ENCODE measurements at regions not wholly inside any gene's neighbourhood (a gene's known extent, or its start where the extent isn't known, plus 50 kb on each side); places are given as distances from the start of the nearest gene placed in this dataset.

DNA sequence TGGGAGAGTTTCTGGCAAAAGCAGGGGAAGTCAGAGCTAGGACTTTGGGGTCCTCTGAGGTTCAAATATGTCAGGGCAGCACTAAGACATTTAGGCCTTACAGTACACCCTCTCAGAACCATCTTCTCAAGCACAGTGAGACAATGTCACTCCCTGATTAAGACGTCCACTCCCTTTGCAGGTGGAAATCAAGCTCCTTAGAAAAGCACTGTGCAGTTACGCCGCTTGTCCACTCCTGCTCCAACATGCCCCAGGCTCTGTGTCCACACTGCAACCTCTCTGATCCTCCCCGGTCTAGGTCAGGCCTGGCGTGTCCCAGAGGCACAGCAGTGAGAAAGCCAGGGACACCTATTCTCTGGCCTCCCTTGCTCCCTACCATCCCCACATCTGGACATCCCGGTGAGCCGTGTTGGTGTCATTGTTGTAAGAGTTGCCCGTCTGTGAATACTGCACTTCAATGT lies 528.6 kb upstream of the ID2 start:
- no peak for ATAC-seq
- DNase-seq = no peak
- TF ChIP-seq, protein P1, sequence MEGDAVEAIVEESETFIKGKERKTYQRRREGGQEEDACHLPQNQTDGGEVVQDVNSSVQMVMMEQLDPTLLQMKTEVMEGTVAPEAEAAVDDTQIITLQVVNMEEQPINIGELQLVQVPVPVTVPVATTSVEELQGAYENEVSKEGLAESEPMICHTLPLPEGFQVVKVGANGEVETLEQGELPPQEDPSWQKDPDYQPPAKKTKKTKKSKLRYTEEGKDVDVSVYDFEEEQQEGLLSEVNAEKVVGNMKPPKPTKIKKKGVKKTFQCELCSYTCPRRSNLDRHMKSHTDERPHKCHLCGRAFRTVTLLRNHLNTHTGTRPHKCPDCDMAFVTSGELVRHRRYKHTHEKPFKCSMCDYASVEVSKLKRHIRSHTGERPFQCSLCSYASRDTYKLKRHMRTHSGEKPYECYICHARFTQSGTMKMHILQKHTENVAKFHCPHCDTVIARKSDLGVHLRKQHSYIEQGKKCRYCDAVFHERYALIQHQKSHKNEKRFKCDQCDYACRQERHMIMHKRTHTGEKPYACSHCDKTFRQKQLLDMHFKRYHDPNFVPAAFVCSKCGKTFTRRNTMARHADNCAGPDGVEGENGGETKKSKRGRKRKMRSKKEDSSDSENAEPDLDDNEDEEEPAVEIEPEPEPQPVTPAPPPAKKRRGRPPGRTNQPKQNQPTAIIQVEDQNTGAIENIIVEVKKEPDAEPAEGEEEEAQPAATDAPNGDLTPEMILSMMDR (IDR thresholded peaks at IDR 0.05) = no peak

DNA sequence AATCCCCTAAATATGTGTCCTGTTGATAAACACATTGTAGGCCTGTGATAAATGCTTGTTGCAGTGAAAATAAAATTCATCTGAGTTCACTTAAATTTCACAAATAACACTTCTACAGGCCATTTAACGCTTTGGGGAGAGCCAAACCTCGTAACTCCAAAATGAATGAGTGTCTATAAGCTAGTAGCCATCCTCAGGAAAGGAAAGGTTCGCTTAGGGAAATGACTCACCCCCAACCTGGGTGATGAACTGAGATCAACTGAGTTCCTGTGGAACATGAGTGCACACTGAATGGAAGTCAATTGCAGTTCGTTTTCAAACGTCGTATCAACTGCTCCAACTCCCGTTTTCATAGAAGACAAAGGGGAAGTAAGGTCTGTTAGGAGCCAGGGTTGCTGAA lies 527.6 kb upstream of the ID2 start:
- no peak for ATAC-seq
- DNase-seq = no peak
- intact Hi-C loops (cut with DNase I, micrococcal nuclease) = no loop called here
- Histone ChIP-seq H3K4me1 (ENCODE audit: low read depth) (no peaks in the 10 kb centered on the region), H3K9me3 (no peaks in the 10 kb centered on the region), H3K36me3 (ENCODE audit: low read depth) (no peaks in the 10 kb centered on the region), H3K4me3 (no peak overlapping the region)
- TF ChIP-seq, protein P1 (IDR thresholded peaks at IDR 0.05) = no peak

More for the DNA sequence above, 528.6 kb upstream of the ID2 start:
- Histone ChIP-seq H3K4me1 (ENCODE audit: low read depth) (no peaks in the 10 kb centered on the region), H3K4me3 (no peak overlapping the region), H3K9me3 (no peaks in the 10 kb centered on the region), H3K36me3 (ENCODE audit: low read depth) (no peaks in the 10 kb centered on the region)
- intact Hi-C loops (cut with DNase I, micrococcal nuclease) = no loop called here

- TF ChIP-seq, protein P1 (IDR thresholded peaks at IDR 0.05) = no peak
These were observed 526.9 kb upstream of the ID2 start for GRCh38 chr2:8154936-8155335.

DNA sequence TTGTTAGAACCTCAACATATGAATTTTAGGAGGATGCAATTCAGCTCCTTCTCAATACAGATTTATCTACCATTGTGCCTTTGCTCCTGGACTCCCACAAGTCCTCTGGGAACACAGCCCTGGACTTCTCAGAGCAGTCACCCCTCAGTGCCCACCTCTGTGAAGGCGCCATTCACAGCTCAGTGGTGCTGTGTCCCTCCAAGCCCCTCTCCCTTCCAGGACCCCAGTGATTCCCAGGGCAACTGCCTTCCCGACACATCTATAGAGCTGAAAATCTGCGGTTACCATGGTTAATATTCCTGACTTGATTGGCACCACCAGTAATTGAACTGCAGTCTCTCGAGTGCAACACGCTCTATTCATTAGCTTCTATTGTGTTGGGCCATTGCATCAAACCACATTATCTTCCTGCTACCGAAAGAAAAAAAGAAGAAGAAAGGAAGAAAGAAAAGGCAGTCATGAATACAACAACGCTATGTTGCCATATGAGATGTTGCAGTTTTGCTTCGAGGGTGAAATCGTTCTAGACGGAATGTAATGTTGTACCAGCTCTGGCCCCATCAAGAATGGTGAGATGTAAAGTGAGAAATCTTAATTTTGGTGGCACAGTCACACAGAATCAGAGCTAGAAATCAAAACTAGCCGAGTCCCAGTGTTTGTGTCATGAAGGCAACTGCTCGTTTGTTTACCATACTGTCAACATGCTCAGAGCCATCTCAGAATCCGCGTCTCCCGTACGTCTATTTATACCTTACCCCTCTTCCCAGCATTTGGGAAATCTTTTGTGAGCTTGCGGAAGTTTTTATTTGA lies 524.0 kb upstream of the ID2 start:
- no peaks in the 10 kb centered on the region for H3K36me3 ChIP-seq (ENCODE audit: low read depth)
- H3K4me3 ChIP-seq = no peak overlapping the region
- no peaks in the 10 kb centered on the region for H3K9me3 ChIP-seq
- ATAC-seq (no peak), DNase-seq (no peak)
- TF ChIP-seq, protein P1 (IDR thresholded peaks at IDR 0.05) = no peak
- intact Hi-C loops (cut with DNase I, micrococcal nuclease) = no loop called here
- H3K4me1 ChIP-seq (ENCODE audit: low read depth) = no peaks in the 10 kb centered on the region

More at GRCh38 chr2:8154936-8155335, 526.9 kb upstream of the ID2 start:
- DNase-seq = no peak
- Histone ChIP-seq H3K4me1 (ENCODE audit: low read depth) (no peaks in the 10 kb centered on the region), H3K9me3 (no peaks in the 10 kb centered on the region), H3K4me3 (no peak overlapping the region), H3K36me3 (ENCODE audit: low read depth) (no peaks in the 10 kb centered on the region)
- ATAC-seq = no peak
- intact Hi-C loops (cut with DNase I, micrococcal nuclease) = no loop called here

DNA sequence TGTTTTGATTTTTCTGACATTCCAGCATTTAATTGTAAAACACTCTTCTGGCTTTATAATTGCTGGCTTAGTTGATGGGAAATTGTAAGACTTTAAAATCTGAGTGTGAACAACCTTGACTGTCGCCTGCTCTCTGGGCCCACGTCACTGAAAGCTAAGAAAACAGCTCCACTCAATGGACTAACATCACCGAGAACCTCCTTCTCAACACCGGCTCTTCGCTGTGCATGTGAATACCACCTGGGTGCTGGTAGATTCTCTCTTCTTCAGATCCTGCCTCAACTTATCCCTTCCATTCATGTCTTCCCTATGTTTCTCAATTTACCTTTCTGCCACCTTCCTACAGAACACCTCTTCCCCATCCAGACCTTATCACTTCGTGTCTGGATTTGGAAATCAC lies 523.1 kb upstream of the ID2 start:
- H3K9me3 ChIP-seq = no peaks in the 10 kb centered on the region
- ATAC-seq (no peak), DNase-seq (no peak)
- TF ChIP-seq, protein P1 (IDR thresholded peaks at IDR 0.05) = no peak
- no peak overlapping the region for H3K4me3 ChIP-seq
- no peaks in the 10 kb centered on the region for H3K4me1 ChIP-seq (ENCODE audit: low read depth)
- intact Hi-C loops (cut with DNase I, micrococcal nuclease) = no loop called here
- no peaks in the 10 kb centered on the region for H3K36me3 ChIP-seq (ENCODE audit: low read depth)

All from mucosa of descending colon (tissue), 3 donors.